GM21786 (cell line): ENCODE measurements at regions not wholly inside any gene's neighbourhood (a gene's known extent, or its start where the extent isn't known, plus 50 kb on each side); places are given as distances from the start of the nearest gene placed in this dataset.
"Not testable (repeated sequence)": the region's sequence is repeated elsewhere in the genome, so short reads cannot be mapped to it uniquely, and the experiment has no call there.

Experiments
- ATAC-seq: cut with Tn5 transposase; IDR thresholded peaks from one replicate; pipeline ENCODE4 v1.9.1; 2021; ENCODE audit not compliant: unreplicated experiment

GRCh38 chrX:104513162-104513561 is 52.8 kb upstream of the IL1RAPL2 start:
- ATAC-seq: no peak

GRCh38 chrX:104510801-104511200 is 55.2 kb upstream of the IL1RAPL2 start:
- ATAC-seq: no peak

- no peak for ATAC-seq
These were observed 63.5 kb upstream of the IL1RAPL2 start for GRCh38 chrX:104502460-104502859.

- ATAC-seq: no peak
These were observed 77.2 kb upstream of the IL1RAPL2 start for GRCh38 chrX:104488811-104489210.

GRCh38 chrX:104486691-104487090 is 79.3 kb upstream of the IL1RAPL2 start:
- no peak for ATAC-seq

GRCh38 chrX:104482757-104483156 is 83.2 kb upstream of the IL1RAPL2 start:
- ATAC-seq: no peak

- no peak for ATAC-seq
These were observed 96.2 kb upstream of the IL1RAPL2 start for GRCh38 chrX:104469771-104470170.

- no peak for ATAC-seq
These were observed 106.2 kb upstream of the IL1RAPL2 start for GRCh38 chrX:104459796-104460195.

GRCh38 chrX:104457130-104457529 is 108.9 kb upstream of the IL1RAPL2 start:
- not testable (repeated sequence) for ATAC-seq

GRCh38 chrX:104450316-104450715 is 115.7 kb upstream of the IL1RAPL2 start:
- ATAC-seq: no peak

- no peak for ATAC-seq
These were observed 120.4 kb upstream of the IL1RAPL2 start for GRCh38 chrX:104445591-104445990.

- no peak for ATAC-seq
These were observed 130.8 kb upstream of the IL1RAPL2 start for GRCh38 chrX:104435249-104435648.

- no peak for ATAC-seq
These were observed 133.7 kb upstream of the IL1RAPL2 start for GRCh38 chrX:104432321-104432720.

GRCh38 chrX:104430742-104431119 is 135.3 kb upstream of the IL1RAPL2 start:
- no peak for ATAC-seq

GRCh38 chrX:104430072-104430741 is 135.8 kb upstream of the IL1RAPL2 start:
- ATAC-seq: no peak

GRCh38 chrX:104428231-104428630 is 137.8 kb upstream of the IL1RAPL2 start:
- no peak for ATAC-seq

- ATAC-seq: no peak
These were observed 138.3 kb upstream of the IL1RAPL2 start for GRCh38 chrX:104427693-104428092.

GRCh38 chrX:104427073-104427472 is 138.9 kb upstream of the IL1RAPL2 start:
- no peak for ATAC-seq

GRCh38 chrX:104420907-104421306 is 145.1 kb upstream of the IL1RAPL2 start:
- no peak for ATAC-seq

- no peak for ATAC-seq
These were observed 146.1 kb upstream of the IL1RAPL2 start for GRCh38 chrX:104419926-104420325.

GRCh38 chrX:104419211-104419610 is 146.8 kb upstream of the IL1RAPL2 start:
- ATAC-seq: no peak

GRCh38 chrX:104411800-104412199 is 154.2 kb upstream of the IL1RAPL2 start:
- no peak for ATAC-seq

- no peak for ATAC-seq
These were observed 145.7 kb upstream of the ESX1 start for GRCh38 chrX:104400387-104400786.
